ENCODE measurements at regions not wholly inside any gene's neighbourhood (a gene's known extent, or its start where the extent isn't known, plus 50 kb on each side); places are given as distances from the start of the nearest gene placed in this dataset.

DNA sequence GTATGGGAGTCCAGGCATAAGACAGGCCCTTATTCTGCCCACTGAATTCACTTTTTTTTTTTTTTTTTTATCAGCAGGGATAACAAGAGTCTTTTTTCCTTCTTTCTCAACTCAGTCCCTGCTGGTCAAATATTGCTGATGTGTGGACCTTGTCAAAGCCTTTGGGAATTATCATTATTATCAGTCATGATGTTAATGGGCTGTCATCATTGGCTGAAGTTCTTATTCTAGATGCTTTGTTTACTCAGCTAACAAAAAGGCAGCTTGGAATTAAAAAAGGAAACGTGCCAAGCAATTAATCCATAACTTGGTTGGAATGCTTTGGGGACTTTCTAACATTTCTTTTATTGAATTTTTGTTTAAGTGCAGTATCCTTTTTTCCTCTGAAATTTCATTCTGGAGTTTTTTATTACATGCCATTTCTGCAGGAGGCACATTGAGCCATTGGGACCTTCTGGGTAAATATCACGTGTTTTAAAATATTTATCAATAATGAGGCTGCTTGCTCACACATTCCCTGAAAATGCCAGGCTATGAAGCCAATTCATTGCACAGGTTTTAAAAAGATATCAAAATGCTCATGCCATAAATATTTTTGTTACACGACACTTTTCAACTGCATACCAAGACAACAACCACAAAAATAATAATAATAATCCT lies 246.3 kb downstream of the TXNL1 start:
- DNase-seq (ENCODE audit: low read depth, low spot score): no peak
- H3K4me3 ChIP-seq (ENCODE audit: low read length): no peak overlapping the region

GRCh38 chr18:56390626-56391025 lies 247.8 kb downstream of the TXNL1 start:
- H3K4me3 ChIP-seq (ENCODE audit: low read length): no peak overlapping the region
- DNase-seq (ENCODE audit: low read depth, low spot score): no peak

DNA sequence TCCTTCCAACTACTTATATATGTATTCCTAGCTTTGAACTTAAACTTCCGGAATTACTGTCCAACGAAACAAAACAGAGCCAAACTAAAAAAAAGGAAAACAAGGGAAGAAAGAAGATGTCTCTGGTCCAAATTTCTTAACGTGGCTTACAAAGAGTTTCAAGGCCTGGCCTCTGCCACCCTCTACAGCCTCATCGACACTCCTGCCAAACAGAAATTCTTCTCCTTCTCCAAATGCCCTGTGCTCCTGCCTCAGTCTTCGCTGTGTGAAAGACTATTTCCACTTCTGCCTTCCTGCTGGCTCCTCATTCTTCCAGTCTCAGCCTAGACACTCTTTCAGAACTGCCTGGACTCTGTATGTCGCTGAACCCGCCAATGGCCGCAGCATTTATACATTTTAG lies 249.2 kb downstream of the TXNL1 start:
- H3K4me3 ChIP-seq (ENCODE audit: low read length): no peak overlapping the region
- DNase-seq (ENCODE audit: low read depth, low spot score): no peak

- H3K4me3 ChIP-seq (ENCODE audit: low read length): no peak overlapping the region
- no peak for DNase-seq (ENCODE audit: low read depth, low spot score)
These were observed 249.8 kb downstream of the TXNL1 start for GRCh38 chr18:56388571-56388970.

GRCh38 chr18:56386856-56387255 lies 251.5 kb downstream of the TXNL1 start:
- H3K4me3 ChIP-seq (ENCODE audit: low read length): no peak overlapping the region

DNA sequence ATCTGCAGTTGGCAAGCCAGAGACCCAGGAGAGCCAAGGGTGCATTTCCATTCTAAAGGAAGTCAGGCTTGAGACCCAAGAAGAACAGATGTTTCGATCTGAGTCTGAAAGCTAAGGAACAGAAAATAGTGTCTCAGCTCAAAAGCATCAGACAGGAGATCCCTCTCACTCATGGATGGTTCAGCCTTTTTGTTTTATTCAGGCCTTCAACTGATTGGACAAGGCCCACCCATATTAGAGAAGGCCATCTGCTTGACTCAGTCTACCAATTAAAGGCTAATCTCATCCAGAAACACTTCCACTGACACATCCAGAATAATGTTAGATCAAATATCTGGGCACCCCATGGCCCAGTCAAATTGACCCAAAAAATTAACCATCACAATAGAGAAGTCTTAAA lies 255.0 kb downstream of the TXNL1 start:
- DNase-seq (ENCODE audit: low read depth, low spot score): no peak
- H3K4me3 ChIP-seq (ENCODE audit: low read length): no peak overlapping the region

More at GRCh38 chr18:56386856-56387255, 251.5 kb downstream of the TXNL1 start:
- DNase-seq (ENCODE audit: low read depth, low spot score): no peak

GRCh38 chr18:56382541-56382940 lies 255.9 kb downstream of the TXNL1 start:
- no peak overlapping the region for H3K4me3 ChIP-seq (ENCODE audit: low read length)
- no peak for DNase-seq (ENCODE audit: low read depth, low spot score)

- DNase-seq (ENCODE audit: low read depth, low spot score): no peak
- no peak overlapping the region for H3K4me3 ChIP-seq (ENCODE audit: low read length)
These were observed 257.2 kb downstream of the TXNL1 start for GRCh38 chr18:56381196-56381595.

GRCh38 chr18:56380685-56381084 lies 257.7 kb downstream of the TXNL1 start:
- no peak overlapping the region for H3K4me3 ChIP-seq (ENCODE audit: low read length)
- no peak for DNase-seq (ENCODE audit: low read depth, low spot score)

DNA sequence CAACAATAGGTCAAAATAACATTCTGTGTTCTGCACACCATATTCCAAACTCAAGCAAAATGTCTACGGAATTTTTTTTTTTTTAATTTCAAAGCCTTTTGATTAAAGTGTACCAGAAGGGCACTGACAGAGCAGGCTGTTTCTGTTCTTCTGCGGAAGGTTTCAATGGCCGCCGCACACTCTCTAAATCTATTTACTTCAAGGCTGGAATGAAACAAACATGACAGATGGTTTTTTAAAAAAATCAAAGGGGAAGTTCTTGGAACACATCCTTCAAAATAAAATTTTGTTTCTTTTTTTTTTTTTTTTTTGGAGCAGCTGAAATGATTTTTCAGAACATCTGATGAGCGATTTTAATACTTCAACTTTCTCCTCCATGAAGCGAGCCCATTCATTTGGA lies 259.1 kb downstream of the TXNL1 start:
- DNase-seq (ENCODE audit: low read depth, low spot score): no peak
- no peak overlapping the region for H3K4me3 ChIP-seq (ENCODE audit: low read length)

DNA sequence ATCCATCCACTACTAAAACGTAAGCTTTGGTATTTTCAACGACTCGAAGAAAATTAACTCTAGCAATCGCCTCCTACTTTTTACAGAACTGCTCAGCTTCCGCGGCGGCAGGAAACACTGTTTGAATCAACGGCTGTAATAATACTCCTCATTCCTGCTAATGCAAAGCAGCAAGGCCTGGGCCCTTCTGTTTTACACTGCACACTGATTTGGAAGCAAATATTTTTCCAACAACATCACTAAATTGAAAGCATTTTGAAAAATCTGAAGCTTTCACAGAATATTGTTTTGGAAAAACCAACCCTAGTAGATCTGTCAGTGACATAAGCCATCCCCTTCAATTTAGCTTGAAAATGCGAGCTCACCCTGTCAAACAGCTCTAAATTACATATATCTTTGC lies 261.2 kb downstream of the TXNL1 start:
- DNase-seq (ENCODE audit: low read depth, low spot score): no peak
- no peak overlapping the region for H3K4me3 ChIP-seq (ENCODE audit: low read length)

- no peak for DNase-seq (ENCODE audit: low read depth, low spot score)
- H3K4me3 ChIP-seq (ENCODE audit: low read length): no peak overlapping the region
These were observed 264.3 kb downstream of the TXNL1 start for GRCh38 chr18:56374007-56374655.

- H3K4me3 ChIP-seq (ENCODE audit: low read length): no peak overlapping the region
- no peak for DNase-seq (ENCODE audit: low read depth, low spot score)
These were observed 264.8 kb downstream of the TXNL1 start for GRCh38 chr18:56373601-56374000.

DNA sequence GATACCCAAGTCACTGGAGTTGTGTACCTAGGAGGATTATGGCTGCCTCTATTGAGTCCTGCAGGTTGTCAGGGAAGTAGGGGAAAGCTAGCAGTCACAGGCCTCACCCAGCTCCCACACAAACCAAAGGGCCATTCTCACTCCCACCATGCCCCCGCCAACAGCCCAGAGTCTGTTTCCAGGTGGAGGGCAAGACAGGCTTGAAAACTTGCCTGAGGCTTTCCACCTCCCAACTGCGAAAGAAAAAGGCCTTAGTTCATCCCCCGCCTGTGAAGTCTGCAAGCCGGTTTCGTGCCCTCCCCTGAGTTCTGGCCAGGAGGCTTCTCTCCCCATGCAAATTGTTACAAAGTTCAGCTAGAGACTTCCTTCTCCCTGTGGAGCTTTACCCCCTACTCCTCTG lies 270.3 kb downstream of the TXNL1 start:
- no peak for DNase-seq (ENCODE audit: low read depth, low spot score)
- no peak overlapping the region for H3K4me3 ChIP-seq (ENCODE audit: low read length)

DNA sequence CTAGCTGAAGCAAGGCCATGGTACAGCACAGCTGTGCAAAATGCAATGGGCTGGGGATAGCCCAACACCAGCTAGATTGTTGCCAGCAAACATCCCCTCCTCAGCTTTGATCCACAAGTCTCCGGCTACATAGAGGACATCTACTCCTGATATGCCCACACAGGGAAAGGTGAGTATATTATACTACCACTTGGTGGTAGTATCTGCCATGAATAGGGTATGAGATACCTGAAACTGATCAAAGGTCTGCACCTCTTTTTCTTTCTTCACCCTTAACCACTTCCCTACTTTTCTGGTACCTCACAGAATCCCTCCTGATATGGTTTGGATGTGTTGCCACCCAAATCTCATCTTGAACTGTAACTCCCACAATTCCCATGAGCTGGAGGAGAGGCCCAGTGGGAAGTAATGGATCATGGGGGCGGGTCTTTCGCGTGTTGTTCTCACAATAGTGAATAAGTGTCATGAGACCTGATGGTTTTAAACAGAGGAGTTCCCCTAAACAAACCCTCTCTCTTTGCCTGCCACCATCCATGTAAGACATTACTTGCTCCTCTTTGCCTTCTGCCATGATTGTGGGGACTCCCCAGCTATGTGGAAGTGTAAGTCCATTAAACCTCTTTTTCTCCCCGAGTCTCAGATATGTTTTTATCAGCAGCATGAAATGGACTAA lies 279.6 kb downstream of the TXNL1 start:
- no peak overlapping the region for H3K4me3 ChIP-seq (ENCODE audit: low read length)
- DNase-seq (ENCODE audit: low read depth, low spot score): no peak

DNA sequence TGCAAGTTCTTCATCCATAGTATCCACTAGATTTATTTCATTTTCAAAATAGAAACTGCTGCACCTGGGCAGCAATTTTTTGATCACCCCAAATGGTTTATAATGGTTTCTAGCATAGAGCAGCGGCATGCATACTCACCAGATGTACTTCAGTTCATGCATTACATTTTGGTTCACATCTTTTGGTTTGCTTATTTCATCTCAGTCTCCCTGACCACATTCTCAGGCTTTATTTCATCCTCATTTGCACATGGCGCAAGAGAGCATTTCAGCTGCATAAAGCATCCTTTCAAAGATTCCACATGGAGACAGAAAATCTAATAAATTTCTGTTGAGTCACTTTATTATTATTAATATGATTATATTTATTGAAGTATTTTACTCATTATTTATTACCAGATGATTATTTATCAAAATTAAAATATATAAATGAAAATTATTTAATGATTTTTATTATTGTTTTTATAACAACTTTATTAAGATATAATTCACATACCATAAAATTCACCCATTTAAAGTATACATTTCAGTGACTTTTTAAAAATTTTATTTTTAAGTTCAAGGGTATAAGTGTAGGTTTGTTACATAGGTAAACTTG lies 284.6 kb downstream of the TXNL1 start:
- no peak for DNase-seq (ENCODE audit: low read depth, low spot score)
- H3K4me3 ChIP-seq (ENCODE audit: low read length): no peak overlapping the region

DNA sequence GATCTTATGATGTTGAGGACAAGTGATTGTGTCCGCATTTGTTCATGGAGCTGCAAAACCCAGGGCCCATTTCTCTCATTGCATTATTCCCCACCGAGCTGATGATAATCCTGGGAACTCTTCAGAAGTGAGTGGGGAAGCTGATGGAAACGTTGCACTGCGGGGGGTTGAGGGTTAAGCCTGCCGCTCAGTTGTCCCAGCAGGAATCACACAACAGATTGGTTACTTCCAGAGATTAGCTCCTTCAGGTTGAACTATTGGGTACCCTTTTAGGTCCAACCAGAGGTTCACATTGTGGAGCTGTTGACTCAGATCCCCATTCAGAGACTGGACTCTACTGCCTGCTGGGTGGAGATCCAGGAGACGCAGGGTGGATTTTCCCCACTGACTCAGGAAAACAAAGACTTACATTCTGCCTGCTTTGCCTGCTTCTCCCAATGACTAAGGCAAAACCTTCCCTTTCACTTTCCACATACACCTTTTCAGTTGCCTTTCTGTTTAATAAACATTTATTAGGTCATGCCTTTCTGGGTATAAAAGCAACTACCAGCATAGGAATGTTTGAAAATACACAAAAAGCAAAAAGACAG lies 286.4 kb downstream of the TXNL1 start:
- no peak for DNase-seq (ENCODE audit: low read depth, low spot score)
- no peak overlapping the region for H3K4me3 ChIP-seq (ENCODE audit: low read length)

- no peak overlapping the region for H3K4me3 ChIP-seq (ENCODE audit: low read length)
- no peak for DNase-seq (ENCODE audit: low read depth, low spot score)
These were observed 300.9 kb downstream of the TXNL1 start for GRCh38 chr18:56337507-56337906.

DNA sequence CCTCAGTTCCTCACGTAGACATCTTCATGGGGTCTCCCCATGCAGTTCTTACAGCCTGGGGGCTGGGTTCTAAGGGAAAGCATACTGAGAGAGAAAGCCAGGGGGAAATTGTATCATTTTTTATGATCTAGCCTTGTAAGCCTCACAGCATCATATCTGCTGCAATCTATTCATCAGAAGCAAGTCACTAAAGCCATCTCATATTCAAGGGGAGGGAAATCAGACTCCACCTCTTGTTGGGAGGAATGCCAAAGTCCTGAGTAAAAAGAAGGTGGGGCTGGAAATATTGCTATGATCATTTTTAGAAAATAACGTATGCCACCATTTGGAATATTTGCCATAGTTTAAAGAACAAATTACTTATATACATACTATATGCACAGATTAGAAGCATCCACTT lies 304.6 kb downstream of the TXNL1 start:
- no peak overlapping the region for H3K4me3 ChIP-seq (ENCODE audit: low read length)
- no peak for DNase-seq (ENCODE audit: low read depth, low spot score)

DNA sequence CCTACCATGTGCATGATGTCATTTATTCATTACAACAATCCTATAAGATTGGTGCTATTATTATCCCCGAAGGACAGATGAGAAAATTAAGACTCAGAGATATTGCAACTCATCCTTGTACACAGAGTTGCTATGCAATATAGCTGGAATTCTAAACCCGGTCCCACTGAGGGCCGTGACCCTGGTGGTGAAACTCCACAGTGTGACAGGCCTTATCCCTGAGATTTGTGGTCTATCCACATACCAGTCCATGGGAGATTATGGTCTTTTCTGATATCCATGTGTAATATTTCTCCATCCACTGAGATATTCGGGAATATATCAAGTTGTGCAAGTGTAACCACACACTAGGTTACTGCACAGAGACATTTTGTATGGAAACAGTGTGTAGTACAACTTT lies 305.2 kb downstream of the TXNL1 start:
- H3K4me3 ChIP-seq (ENCODE audit: low read length): no peak overlapping the region
- DNase-seq (ENCODE audit: low read depth, low spot score): no peak

Data from Jurkat, Clone E6-1 (cell line).